Raji (cell line): ENCODE measurements at regions not wholly inside any gene's neighbourhood (a gene's known extent, or its start where the extent isn't known, plus 50 kb on each side); places are given as distances from the start of the nearest gene placed in this dataset.

Experiments
- POLR2A ChIP-seq: IDR thresholded peaks from 2 replicates; pipeline ENCODE4 v1.6.1; 2011; ENCODE audit warnings: low read depth, low read length, control low read depth; ENCODE audit not compliant: insufficient read depth

DNA sequence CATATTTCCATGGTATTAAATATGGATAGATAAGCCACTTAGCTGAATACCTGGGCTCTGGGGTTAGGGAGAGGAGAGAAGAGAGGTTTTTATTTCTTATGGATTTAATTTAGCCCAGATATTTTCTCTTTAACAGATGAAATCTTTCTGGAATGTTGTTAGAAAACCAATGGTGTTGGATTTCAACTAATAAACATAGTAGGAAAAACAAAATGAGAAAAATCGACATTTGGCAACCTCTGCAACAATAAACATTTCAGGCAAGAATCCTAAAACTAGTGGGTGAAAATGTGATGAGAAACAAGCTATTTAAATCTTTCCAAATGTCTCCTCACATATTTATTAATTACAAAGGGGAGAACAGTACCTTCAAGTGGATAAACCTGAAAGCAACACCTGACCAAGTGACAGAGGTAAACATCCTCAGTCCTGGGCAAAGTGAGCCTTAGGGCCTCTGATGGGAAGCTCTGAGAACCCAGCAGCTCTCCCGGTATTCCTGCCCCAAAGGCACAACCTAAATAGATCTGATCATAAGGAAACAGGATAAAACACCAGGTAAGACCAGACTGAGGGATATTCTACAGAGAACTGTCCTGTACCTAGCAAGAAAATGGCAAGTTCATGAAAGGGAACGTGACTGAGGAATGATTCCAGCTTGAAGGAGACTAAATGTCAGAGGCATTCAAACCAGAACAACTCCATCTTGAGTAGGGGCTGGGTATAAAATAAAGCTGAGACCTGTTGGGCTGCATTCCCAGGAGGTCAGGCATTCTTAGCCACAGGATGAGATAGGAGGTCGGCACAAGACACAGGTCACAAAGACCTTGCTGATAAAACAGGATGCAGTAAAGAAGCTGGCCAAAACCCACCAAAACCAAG, 163.7 kb downstream of the ESM1 start:
- no peak for TF ChIP-seq POLR2A

DNA sequence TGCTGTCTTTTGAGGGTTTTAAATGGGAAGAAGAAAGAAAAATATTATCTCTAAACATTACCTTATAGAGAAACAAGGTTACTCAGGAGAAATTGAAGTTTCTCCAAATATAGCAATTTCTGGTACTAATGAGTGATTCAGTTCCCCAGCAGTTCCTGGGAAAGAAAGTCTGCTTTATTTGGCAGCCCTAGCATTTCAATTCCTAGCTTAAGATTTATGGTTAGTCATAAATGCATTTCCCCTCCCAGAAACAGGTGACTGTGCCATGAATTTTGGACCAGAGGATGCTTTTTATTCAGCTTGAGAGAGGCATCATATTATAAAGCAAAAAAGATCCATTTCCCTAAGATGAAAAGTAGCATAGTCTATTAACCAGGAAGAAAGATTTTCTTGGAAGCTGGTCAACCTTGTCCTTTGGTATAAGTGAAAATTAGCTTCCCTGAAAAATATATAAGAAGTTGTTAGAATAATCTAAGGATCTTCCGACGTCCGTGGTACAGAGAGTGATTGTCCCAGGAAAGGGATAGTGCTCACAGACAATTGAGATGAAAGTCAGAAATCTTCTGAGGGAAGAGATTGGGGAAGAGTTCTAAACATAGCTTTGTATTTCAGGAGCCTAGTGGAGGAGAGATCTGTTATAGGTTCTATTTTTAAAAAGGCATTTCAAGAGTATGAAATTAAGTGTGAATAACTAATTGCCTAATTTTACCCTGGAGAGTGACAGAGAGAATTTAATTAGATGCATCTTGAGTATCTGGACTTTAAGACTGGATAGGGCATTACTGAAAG, 164.9 kb downstream of the ESM1 start:
- TF ChIP-seq POLR2A = no peak

DNA sequence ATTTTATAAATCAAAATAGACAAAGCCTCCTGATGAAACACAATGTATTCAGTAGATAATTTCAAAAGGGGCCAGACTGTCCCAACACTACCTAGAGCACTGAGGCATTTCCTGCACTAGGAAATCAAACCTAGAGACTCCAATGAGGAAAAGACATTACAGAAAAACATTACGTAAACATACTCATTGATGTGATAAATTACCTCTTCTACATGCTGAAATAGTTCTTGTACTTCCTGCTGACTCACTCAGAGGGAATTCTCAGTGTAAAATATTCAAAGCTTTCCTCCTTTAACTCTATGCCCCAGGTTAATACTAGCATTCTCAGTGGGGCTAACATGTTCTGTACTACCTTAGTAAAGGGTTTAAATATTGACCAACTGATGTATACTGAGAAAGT, 178.0 kb downstream of the ESM1 start:
- TF ChIP-seq POLR2A = no peak

DNA sequence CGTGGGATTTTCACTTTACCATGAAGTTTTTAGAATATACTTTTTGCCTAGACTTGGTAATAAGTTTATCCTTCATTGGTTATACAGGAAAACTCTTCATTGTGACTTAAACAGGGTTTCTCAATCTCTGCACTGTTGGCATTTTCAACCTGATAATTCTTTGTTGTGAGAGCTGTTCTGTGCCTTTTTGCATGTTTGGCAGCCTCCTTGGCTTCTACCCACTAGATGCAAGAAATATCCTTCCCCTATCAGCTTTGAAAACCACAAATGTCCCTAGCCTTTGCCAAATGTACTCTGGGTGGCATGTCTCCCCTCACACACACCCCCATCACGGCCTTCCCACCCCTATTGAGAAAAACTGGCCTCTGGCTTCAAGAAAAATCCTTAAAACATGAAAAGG, 180.9 kb downstream of the ESM1 start:
- no peak for TF ChIP-seq POLR2A

DNA sequence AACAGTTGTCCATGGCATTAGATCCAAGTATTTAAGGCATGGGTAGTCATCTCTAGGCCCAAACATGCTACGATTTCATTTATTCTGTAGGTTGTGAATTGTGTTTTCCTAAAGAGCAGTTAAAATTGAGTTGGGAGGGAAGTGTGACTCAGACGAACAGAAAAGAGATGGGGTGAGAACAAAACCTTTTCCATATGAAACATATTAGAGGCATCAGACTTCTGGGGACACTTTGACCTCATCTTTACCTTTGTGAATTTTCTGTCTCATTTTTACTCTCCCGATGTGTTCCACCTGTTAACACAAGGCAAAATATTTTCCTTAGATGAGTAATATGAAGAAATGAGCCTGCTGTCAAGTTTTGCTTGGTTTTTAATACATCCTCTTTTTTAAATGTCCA, 181.3 kb downstream of the ESM1 start:
- no peak for TF ChIP-seq POLR2A

DNA sequence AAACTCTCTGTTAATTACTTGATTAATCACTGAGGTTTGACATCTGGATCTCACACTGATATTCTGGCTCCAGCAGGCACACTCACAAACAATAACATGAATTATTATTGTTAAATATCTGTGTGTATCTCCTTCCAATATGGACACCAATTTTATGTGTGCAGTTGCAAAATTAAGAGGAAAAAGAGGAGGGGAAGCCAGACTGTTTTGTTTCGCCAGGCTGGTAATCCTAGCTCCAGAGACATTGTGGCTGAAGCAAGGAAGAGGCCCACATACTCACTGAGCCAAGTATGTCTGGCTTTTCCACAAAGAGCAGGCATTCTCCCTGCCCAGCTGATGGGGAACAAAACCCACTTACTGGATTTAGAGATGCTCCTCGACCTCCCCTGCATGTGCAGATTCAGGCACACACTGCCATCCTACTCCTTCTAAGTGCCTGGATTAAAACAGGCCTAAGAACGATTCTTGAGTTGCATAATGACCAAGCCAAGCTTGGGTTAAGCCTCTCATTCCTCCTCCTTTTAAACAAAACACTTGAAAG, 181.9 kb downstream of the ESM1 start:
- TF ChIP-seq POLR2A = no peak

DNA sequence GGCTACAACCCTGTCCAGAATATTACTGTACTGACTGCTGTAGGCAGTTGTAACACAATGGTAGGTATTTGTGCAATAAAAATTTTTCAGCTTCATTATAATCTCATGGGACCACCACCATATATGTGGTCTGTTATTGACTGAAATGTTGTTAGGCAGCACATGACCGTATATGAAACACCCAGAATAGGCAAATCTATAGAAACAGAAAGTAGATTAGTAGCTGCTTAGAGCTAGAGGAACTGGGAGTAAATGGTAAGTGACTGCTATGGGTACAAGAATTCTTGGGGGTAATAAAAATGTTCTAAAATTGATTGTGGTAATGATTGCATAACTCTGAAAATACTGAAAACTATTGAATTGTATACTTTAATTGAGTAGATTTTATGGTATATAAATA, 185.7 kb downstream of the ESM1 start:
- TF ChIP-seq POLR2A = no peak

DNA sequence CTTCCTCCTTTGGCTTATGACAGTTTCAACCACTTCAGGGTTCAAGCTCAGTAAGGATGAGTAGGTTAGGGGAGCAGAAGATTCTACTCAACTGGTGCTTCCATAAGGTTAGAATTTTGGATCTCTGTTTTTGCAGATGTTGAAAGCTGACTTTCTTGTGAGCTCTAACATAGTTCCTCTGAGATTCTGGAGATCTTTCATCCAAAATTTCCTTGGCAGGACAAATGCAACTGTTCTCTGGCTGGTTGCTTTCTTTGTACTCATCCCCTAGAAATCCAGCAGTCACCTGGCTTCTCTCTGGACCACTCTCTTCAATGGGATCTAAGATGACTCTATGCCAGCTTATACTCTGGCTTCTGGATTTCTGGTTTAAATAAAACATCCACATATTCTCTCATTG, 189.6 kb downstream of the ESM1 start:
- no peak for TF ChIP-seq POLR2A

DNA sequence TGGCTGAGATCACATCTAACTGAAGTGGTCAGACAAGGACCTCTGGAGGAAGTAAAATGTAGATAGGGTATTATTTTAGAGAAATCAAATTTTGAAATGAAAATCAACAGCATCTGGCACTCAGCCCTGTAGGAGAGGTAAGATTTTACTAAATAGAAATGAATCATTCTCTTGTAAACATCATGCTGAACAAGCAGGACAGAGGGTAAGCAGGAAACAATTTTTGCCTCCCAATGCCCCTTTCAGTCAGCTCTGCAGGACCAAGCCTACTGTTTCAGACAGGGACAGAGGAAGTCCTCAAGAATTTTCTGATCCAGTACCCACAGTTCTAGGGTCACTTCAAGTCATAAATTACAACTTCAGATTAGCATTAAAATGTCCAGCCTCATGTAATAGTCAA, 190.1 kb downstream of the ESM1 start:
- no peak for TF ChIP-seq POLR2A

DNA sequence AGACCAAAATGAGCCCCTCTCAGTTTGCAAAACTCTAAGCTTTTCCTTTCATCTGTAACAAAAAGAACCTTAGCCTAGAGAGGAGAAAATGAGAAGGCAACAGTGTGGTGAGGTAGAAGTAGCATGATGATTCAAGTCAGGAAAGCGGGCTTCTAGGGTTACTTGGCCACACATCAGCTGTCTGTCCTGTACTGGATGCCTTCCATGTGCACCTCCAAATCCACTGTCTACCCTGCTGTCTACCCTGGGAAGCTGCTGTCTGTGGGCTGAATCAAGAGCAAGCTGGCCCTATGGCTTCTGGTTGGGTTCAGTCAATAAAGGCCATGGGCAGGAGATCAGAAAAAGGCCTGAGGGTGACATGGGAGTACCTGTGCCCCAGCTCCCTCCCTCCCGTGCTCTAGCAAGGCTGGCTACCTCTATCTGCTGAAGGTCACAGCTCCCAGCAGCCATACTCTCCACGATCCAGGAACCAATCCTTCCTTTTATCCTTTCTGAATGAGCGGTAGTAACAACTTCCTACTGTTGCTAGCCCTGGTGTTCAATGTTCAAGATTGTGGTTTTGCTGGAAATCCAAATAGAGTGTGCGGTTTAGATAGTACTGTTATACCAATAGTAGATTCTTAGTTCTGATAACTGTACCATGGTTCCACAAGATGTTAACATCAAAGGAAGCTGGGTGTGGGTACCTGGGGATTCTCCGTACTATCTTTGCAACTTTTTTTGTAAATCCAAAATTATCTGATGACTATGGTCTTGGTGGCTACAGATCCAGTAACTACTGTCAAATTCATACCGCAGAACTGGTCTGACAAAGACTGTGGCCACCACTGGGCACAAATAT, 191.0 kb downstream of the ESM1 start:
- TF ChIP-seq POLR2A = no peak

DNA sequence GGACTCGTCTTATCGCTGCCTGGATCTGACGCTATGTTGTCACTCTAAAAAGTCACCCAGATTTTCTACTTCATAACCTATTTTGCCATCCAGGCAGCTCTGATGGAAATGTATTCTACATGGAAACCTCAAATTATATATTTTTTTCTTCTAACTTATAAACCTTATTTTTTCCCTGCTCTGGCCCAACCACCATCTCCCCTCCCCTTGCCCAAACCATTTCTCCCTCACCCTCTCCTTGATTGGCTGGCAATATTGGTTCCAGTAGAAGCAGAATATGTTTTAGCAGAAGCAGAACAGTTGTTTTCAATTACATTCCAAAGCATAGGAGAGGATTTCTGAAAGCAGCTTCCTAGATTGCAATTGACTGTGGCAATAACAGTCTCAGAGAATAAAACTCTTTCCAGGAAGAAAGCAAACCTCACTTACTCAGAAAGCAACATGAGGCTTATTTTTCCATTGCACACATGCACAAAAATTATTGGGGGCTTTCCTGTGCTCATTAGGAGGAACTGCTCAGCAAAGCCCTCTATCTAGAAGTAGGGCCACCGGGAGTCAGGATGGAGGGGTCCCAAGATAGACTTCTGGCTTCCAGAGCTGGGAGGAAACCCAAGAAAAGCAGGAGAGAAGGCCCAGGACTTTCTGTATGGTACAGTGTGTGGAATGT, 191.8 kb downstream of the ESM1 start:
- TF ChIP-seq POLR2A = no peak

DNA sequence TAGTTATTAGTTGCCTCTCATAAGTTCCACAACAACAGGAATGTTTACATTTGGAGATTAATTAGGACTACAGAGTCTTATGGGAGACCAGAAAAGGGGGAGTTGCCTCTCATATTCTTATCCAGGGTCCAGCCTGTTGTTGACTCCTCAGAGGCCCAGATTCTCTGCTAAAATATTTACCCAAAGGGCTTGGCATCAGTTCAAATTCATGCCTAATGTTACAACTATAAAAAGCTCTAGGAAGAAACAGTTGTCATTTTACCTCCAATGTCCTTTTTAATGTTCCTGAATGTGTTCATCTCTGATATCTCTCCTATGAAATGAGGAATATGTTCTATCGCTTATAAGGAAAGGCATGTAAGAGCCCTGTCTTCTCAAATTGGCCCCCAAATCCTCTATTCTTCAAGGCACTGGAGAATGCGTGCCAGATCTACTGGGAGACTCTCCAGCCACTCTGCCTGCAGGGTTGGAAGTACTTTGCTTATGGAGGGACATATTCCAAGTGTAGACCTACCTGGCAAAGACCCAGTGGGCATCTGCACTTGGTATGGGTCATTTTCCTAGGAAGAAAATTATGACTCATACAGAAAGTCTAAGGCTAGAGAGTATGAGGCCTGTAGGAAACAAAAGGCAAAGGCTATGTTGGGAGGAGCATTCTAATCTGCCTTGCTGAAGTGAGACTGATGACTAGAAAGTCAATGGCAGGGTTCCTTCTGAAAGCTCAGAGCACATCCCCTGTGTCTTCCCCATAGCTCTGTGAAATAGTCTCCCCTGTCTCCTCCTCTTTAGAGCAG, 192.6 kb downstream of the ESM1 start:
- TF ChIP-seq POLR2A = no peak

DNA sequence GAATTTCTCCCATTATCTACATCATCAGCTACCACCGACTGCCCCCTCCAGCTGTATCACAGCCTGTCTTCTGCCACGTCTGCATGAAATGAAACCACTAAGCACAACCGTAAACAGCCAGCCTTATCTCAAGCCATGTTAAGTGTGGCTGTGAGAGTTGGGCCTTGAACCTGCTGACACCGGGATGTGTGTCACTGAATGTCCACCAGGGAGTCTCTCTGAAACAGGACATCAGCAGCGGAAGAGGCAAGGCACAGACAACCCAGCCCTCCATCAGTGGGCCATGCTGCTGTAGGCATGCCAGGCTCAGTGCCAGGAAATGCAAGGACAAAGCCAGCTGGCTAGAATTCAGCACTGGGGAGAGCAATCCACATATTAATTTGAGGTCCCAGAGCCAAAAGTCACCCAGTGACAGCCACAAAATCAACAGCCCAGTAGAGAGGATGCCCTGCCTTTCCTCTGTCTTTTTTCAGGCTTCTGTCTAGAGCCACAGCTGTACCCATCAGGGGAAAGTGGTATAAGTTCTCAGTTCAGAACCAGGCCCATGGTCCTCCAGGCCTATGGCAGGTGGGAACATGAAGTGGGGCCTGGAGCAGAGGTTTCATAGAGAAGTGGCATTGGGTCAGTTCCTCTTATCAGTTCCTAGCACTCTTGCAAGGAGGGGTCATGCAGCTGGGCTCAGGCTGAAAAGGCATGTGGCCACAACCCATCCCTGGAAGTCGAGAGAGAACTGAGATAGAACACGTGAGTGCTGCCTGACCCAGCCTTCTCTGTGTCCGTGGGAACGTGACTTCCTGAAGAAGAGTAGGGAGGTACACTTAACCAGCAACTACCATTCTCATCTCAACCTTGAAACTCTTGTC, 199.4 kb downstream of the ESM1 start:
- TF ChIP-seq POLR2A = no peak
